ENCODE measurements at regions not wholly inside any gene's neighbourhood (a gene's known extent, or its start where the extent isn't known, plus 50 kb on each side); places are given as distances from the start of the nearest gene placed in this dataset.

- TF ChIP-seq REST (IDR thresholded peaks at IDR 0.05; ENCODE audit: insufficient read depth in 1 of 2, low read depth in 2 of 2, low read length in 2 of 2): no peak
- TF ChIP-seq TAF1 (IDR thresholded peaks at IDR 0.05; ENCODE audit: borderline replicate concordance, insufficient read depth, low read length): no peak
- TF ChIP-seq POLR2AphosphoS5 (IDR thresholded peaks at IDR 0.05; ENCODE audit: low read depth, low read length): no peak
- TF ChIP-seq FOXP2 (optimal IDR thresholded peaks at IDR 0.05; ENCODE audit: borderline replicate concordance, extremely low read depth, extremely low read length, insufficient read depth): no peak
- no peak for TF ChIP-seq SIN3A (IDR thresholded peaks at IDR 0.05; ENCODE audit: borderline replicate concordance, insufficient read depth, low read length)
Observed at GRCh38 chr3:117161816-117162215, 452.2 kb downstream of the TUSC7 start.

GRCh38 chr3:117165176-117165575 lies 455.6 kb downstream of the TUSC7 start:
- TF ChIP-seq POLR2AphosphoS5 (IDR thresholded peaks at IDR 0.05; ENCODE audit: low read depth, low read length) (no peak), TAF1 (IDR thresholded peaks at IDR 0.05; ENCODE audit: borderline replicate concordance, insufficient read depth, low read length) (no peak), SIN3A (IDR thresholded peaks at IDR 0.05; ENCODE audit: borderline replicate concordance, insufficient read depth, low read length) (no peak)

GRCh38 chr3:117165601-117166051 lies 456.0 kb downstream of the TUSC7 start:
- TF ChIP-seq SIN3A (IDR thresholded peaks at IDR 0.05; ENCODE audit: borderline replicate concordance, insufficient read depth, low read length): no peak
- TF ChIP-seq FOXP2 (optimal IDR thresholded peaks at IDR 0.05; ENCODE audit: borderline replicate concordance, extremely low read depth, extremely low read length, insufficient read depth): no peak
- no peak for TF ChIP-seq POLR2AphosphoS5 (IDR thresholded peaks at IDR 0.05; ENCODE audit: low read depth, low read length)
- TF ChIP-seq REST (IDR thresholded peaks at IDR 0.05; ENCODE audit: insufficient read depth in 1 of 2, low read depth in 2 of 2, low read length in 2 of 2): no peak
- no peak for TF ChIP-seq TAF1 (IDR thresholded peaks at IDR 0.05; ENCODE audit: borderline replicate concordance, insufficient read depth, low read length)

GRCh38 chr3:117168896-117169295 lies 459.3 kb downstream of the TUSC7 start:
- TF ChIP-seq FOXP2 (optimal IDR thresholded peaks at IDR 0.05; ENCODE audit: borderline replicate concordance, extremely low read depth, extremely low read length, insufficient read depth) (no peak), SIN3A (IDR thresholded peaks at IDR 0.05; ENCODE audit: borderline replicate concordance, insufficient read depth, low read length) (no peak), TAF1 (IDR thresholded peaks at IDR 0.05; ENCODE audit: borderline replicate concordance, insufficient read depth, low read length) (no peak), REST (IDR thresholded peaks at IDR 0.05; ENCODE audit: insufficient read depth in 1 of 2, low read depth in 2 of 2, low read length in 2 of 2) (no peak), POLR2AphosphoS5 (IDR thresholded peaks at IDR 0.05; ENCODE audit: low read depth, low read length) (no peak)

- TF ChIP-seq REST (IDR thresholded peaks at IDR 0.05; ENCODE audit: insufficient read depth in 1 of 2, low read depth in 2 of 2, low read length in 2 of 2) (no peak), SIN3A (IDR thresholded peaks at IDR 0.05; ENCODE audit: borderline replicate concordance, insufficient read depth, low read length) (no peak), FOXP2 (optimal IDR thresholded peaks at IDR 0.05; ENCODE audit: borderline replicate concordance, extremely low read depth, extremely low read length, insufficient read depth) (no peak), POLR2AphosphoS5 (IDR thresholded peaks at IDR 0.05; ENCODE audit: low read depth, low read length) (no peak)
Observed at GRCh38 chr3:117170094-117170493, 460.5 kb downstream of the TUSC7 start.

Measured in PFSK-1 (cell line).